ENCODE measurements at regions not wholly inside any gene's neighbourhood (a gene's known extent, or its start where the extent isn't known, plus 50 kb on each side); places are given as distances from the start of the nearest gene placed in this dataset.

GRCh38 chrX:124984140-124984813, 335.4 kb upstream of the TEX13C start (continued):
- TF ChIP-seq, protein P1, sequence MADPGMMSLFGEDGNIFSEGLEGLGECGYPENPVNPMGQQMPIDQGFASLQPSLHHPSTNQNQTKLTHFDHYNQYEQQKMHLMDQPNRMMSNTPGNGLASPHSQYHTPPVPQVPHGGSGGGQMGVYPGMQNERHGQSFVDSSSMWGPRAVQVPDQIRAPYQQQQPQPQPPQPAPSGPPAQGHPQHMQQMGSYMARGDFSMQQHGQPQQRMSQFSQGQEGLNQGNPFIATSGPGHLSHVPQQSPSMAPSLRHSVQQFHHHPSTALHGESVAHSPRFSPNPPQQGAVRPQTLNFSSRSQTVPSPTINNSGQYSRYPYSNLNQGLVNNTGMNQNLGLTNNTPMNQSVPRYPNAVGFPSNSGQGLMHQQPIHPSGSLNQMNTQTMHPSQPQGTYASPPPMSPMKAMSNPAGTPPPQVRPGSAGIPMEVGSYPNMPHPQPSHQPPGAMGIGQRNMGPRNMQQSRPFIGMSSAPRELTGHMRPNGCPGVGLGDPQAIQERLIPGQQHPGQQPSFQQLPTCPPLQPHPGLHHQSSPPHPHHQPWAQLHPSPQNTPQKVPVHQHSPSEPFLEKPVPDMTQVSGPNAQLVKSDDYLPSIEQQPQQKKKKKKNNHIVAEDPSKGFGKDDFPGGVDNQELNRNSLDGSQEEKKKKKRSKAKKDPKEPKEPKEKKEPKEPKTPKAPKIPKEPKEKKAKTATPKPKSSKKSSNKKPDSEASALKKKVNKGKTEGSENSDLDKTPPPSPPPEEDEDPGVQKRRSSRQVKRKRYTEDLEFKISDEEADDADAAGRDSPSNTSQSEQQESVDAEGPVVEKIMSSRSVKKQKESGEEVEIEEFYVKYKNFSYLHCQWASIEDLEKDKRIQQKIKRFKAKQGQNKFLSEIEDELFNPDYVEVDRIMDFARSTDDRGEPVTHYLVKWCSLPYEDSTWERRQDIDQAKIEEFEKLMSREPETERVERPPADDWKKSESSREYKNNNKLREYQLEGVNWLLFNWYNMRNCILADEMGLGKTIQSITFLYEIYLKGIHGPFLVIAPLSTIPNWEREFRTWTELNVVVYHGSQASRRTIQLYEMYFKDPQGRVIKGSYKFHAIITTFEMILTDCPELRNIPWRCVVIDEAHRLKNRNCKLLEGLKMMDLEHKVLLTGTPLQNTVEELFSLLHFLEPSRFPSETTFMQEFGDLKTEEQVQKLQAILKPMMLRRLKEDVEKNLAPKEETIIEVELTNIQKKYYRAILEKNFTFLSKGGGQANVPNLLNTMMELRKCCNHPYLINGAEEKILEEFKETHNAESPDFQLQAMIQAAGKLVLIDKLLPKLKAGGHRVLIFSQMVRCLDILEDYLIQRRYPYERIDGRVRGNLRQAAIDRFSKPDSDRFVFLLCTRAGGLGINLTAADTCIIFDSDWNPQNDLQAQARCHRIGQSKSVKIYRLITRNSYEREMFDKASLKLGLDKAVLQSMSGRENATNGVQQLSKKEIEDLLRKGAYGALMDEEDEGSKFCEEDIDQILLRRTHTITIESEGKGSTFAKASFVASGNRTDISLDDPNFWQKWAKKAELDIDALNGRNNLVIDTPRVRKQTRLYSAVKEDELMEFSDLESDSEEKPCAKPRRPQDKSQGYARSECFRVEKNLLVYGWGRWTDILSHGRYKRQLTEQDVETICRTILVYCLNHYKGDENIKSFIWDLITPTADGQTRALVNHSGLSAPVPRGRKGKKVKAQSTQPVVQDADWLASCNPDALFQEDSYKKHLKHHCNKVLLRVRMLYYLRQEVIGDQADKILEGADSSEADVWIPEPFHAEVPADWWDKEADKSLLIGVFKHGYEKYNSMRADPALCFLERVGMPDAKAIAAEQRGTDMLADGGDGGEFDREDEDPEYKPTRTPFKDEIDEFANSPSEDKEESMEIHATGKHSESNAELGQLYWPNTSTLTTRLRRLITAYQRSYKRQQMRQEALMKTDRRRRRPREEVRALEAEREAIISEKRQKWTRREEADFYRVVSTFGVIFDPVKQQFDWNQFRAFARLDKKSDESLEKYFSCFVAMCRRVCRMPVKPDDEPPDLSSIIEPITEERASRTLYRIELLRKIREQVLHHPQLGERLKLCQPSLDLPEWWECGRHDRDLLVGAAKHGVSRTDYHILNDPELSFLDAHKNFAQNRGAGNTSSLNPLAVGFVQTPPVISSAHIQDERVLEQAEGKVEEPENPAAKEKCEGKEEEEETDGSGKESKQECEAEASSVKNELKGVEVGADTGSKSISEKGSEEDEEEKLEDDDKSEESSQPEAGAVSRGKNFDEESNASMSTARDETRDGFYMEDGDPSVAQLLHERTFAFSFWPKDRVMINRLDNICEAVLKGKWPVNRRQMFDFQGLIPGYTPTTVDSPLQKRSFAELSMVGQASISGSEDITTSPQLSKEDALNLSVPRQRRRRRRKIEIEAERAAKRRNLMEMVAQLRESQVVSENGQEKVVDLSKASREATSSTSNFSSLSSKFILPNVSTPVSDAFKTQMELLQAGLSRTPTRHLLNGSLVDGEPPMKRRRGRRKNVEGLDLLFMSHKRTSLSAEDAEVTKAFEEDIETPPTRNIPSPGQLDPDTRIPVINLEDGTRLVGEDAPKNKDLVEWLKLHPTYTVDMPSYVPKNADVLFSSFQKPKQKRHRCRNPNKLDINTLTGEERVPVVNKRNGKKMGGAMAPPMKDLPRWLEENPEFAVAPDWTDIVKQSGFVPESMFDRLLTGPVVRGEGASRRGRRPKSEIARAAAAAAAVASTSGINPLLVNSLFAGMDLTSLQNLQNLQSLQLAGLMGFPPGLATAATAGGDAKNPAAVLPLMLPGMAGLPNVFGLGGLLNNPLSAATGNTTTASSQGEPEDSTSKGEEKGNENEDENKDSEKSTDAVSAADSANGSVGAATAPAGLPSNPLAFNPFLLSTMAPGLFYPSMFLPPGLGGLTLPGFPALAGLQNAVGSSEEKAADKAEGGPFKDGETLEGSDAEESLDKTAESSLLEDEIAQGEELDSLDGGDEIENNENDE (IDR thresholded peaks at IDR 0.05; ENCODE audit: insufficient replicate concordance, low read length), result no peak
- TF ChIP-seq BACH1 (IDR thresholded peaks at IDR 0.05; ENCODE audit: low read length) (no peak), GTF2F1 (IDR thresholded peaks at IDR 0.05; ENCODE audit: borderline replicate concordance, low read depth, low read length) (no peak), GABPA (IDR thresholded peaks at IDR 0.05; ENCODE audit: borderline replicate concordance, insufficient read depth, low read length) (no peak), EZH2 (IDR thresholded peaks at IDR 0.05; ENCODE audit: low read depth, low read length, severe bottlenecking) (no peak), EGR1 (IDR thresholded peaks at IDR 0.05; ENCODE audit: borderline replicate concordance, low read depth, low read length) (no peak), ASH2L (IDR thresholded peaks at IDR 0.05; ENCODE audit: low read length) (no peak), CEBPB (IDR thresholded peaks at IDR 0.05; ENCODE audit: low read depth, low read length) (no peak), MAX (IDR thresholded peaks at IDR 0.05) (no peak), CBX5 (IDR thresholded peaks at IDR 0.05; ENCODE audit: low read depth, low read length) (no peak)

All from H1 (cell line).